ACC112 (cell line): ENCODE measurements at regions not wholly inside any gene's neighbourhood (a gene's known extent, or its start where the extent isn't known, plus 50 kb on each side); places are given as distances from the start of the nearest gene placed in this dataset.

Experiments
- H2AFZ ChIP-seq: fragments of 200-600 bp; sonication (generic); one replicate; pipeline ENCODE4 v1.6.0; 2017; ENCODE audit warnings: antibody characterized with exemption, low read length; ENCODE audit not compliant: unreplicated experiment
- H3K27ac ChIP-seq: fragments of 200-600 bp; sonication (generic); 2 replicates; pipeline ENCODE4 v1.5.1; 2014; ENCODE audit warnings: low read depth, mild to moderate bottlenecking, antibody characterized with exemption, low read length, moderate library complexity
- H3K27me3 ChIP-seq: fragments of 200-600 bp; sonication (generic); 2 replicates; pipeline ENCODE4 v1.6.1; 2014; ENCODE audit warnings: mild to moderate bottlenecking, antibody characterized with exemption, low read length, moderate library complexity, mixed read lengths; ENCODE audit not compliant: insufficient read depth
- H3K36me3 ChIP-seq: fragments of 200-600 bp; sonication (generic); 2 replicates; pipeline ENCODE4 v1.6.1; 2016; ENCODE audit warnings: mild to moderate bottlenecking, antibody characterized with exemption, low read length, moderate library complexity, mixed read lengths; ENCODE audit not compliant: insufficient read depth
- H3K4me1 ChIP-seq: fragments of 200-600 bp; sonication (generic); one replicate; pipeline ENCODE4 v1.6.1; 2016; ENCODE audit warnings: low read length, mixed read lengths; ENCODE audit not compliant: insufficient read depth, unreplicated experiment, control insufficient read depth
- H3K4me3 ChIP-seq: fragments of 200-600 bp; sonication (generic); 2 replicates; pipeline ENCODE4 v1.5.1; 2014; ENCODE audit warnings: mild to moderate bottlenecking, low read depth, low read length
- H3K79me2 ChIP-seq: fragments of 200-600 bp; sonication (generic); one replicate; pipeline ENCODE4 v1.6.0; 2016; ENCODE audit warnings: low read length; ENCODE audit not compliant: control insufficient read depth, unreplicated experiment, insufficient read depth

DNA sequence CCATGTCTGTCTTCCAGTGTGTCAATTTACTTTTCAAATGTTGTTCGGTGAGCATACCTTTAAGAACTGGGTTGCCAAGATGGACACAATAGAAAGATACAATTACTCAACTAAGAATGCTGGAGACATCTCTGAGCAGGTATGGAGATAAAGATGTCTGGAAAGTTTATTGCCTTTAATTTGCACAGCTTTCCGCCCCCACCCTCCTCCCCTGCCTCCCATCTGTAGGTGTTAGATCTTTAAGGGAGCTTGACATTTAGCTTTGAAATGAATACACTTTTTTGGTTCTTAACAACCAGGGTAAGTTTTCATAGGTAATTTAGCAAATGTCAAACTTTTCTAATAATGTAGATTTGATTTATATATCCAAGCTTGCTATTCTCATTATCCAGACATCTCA, 104.4 kb downstream of the BTBD3 start:
- Histone ChIP-seq H3K36me3 (no peaks in the 10 kb centered on the region), H3K4me1 (no peaks in the 10 kb centered on the region), H2AFZ (no peak overlapping the region), H3K27ac (no peak overlapping the region), H3K79me2 (no peaks in the 10 kb centered on the region), H3K4me3 (no peak overlapping the region), H3K27me3 (no peaks in the 10 kb centered on the region)

DNA sequence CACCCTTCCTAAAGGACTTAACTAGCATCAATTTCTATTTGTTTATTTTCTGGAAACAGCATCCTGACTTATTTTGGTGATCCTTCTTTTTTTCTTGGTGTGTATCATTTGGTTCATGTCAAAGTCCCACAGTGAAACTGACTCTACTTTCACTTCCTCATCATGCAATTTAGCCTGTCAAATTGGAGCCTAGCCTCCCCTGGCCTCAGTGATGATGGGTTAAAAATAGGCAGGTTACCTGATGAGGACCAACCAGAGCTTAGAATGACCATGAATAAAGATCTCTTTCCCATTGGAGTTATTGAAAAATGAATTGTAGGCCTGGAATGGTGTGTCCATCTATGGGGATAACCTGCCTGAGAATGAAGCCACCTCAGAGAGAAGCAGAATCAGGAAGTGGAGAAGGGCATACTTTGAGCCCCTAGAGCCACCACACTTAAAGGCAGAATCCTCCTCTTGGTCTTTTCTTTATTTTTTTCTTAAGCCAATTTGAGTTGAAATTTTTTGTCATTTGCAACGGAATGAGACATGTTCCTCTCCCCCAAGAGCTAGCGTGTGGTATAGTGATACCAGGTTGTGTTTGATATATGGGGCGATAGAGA, 105.6 kb downstream of the BTBD3 start:
- no peaks in the 10 kb centered on the region for H3K27me3 ChIP-seq
- no peaks in the 10 kb centered on the region for H3K4me1 ChIP-seq
- H3K4me3 ChIP-seq: no peak overlapping the region
- H3K36me3 ChIP-seq: no peaks in the 10 kb centered on the region
- H3K79me2 ChIP-seq: no peaks in the 10 kb centered on the region
- no peak overlapping the region for H2AFZ ChIP-seq
- no peak overlapping the region for H3K27ac ChIP-seq

DNA sequence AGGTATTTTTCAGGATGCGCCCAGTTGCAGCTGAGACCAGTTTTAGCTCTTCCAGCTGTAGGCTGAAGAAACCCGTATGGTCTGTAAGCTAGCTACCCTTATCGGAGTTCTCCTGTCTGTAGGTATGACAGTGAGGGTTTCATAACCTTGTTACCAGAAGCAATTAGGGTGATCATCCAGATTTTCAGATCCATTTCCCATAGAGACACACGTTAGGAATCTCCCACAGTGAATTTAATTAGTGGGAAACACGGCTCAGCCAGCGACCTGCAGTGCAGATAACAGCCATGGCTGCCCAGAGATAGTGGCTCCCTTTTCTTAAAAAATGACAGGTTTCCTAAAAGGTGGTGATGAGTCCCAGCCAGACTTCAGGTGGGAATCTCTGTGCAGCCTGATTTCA, 111.1 kb downstream of the BTBD3 start:
- Histone ChIP-seq H3K79me2 (no peaks in the 10 kb centered on the region), H3K36me3 (no peaks in the 10 kb centered on the region), H3K27me3 (peaks cover 23% of the 10 kb centered on the region; the same call in 1 of the 2 replicates), H3K27ac (no peak overlapping the region), H3K4me3 (no peak overlapping the region), H3K4me1 (no peaks in the 10 kb centered on the region), H2AFZ (no peak overlapping the region)

DNA sequence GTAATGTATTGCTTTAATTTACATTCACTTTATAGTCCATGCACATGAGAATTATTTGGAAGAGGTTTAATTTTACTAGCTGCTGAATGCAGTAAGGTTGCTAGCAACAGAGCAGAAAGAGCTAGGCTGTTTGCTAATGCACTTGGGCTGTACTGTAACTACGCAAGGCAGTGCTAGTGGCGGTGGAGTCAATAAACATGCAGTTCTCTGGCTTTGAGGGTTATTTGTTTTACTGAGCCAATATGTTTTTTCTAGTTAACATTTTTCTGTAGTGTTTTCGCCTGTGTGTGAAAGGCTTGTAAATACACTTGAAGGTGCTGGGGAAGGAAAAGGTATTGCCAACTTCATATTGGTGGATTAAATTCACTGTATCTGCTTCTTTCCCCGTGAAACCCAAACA, 112.8 kb downstream of the BTBD3 start:
- no peaks in the 10 kb centered on the region for H3K4me1 ChIP-seq
- no peak overlapping the region for H3K4me3 ChIP-seq
- no peaks in the 10 kb centered on the region for H3K36me3 ChIP-seq
- no peak overlapping the region for H3K27ac ChIP-seq
- no peaks in the 10 kb centered on the region for H3K79me2 ChIP-seq
- no peak overlapping the region for H2AFZ ChIP-seq
- peaks cover 24% of the 10 kb centered on the region; the same call in 1 of the 2 replicates for H3K27me3 ChIP-seq

DNA sequence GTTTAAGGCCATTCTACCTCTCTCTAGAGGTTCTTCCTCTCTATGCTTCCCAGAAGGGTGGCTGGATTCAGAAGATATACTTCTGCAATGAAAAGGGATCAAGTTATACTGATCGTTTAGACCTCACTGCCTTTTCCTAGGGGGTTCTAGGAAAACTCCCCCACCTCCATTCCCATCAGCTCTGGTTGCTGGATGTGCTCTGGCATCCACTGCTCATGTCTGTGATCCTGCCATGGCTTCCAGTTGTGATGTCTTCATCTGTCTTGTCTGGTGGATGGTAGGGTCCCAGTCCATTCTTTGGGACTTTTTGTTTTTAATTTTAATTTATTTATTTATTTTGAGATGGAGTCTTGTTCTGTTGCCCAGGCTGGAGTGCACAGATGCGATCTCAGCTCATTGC, 118.4 kb downstream of the BTBD3 start:
- H2AFZ ChIP-seq: no peak overlapping the region
- H3K27ac ChIP-seq: no peak overlapping the region
- H3K4me1 ChIP-seq: no peaks in the 10 kb centered on the region
- no peak overlapping the region for H3K4me3 ChIP-seq
- H3K27me3 ChIP-seq: peaks cover 10% of the 10 kb centered on the region; the same call in 1 of the 2 replicates
- no peaks in the 10 kb centered on the region for H3K79me2 ChIP-seq
- no peaks in the 10 kb centered on the region for H3K36me3 ChIP-seq

DNA sequence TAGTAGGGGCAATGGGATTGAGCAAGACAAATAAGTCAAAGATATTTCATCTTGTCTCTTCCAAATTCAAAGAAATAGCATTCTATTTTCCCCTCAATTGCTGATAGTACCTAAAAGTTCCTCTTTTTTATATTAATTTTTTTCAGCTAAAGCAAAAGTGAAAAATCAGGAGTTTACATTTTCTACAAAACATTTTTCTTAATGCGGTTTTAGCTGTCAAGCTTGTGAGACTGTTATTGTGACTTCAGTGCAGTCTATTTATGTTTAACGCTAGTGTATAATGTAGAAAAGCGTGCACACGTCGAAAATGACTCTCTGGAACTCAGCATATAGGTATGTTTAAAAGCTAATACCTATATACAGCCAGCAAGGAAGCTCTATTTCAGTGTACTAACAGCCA, 119.8 kb downstream of the BTBD3 start:
- H2AFZ ChIP-seq: no peak overlapping the region
- H3K27me3 ChIP-seq: peaks cover 7% of the 10 kb centered on the region; the same call in 1 of the 2 replicates
- H3K27ac ChIP-seq: no peak overlapping the region
- H3K36me3 ChIP-seq: no peaks in the 10 kb centered on the region
- H3K4me3 ChIP-seq: no peak overlapping the region
- H3K4me1 ChIP-seq: no peaks in the 10 kb centered on the region
- H3K79me2 ChIP-seq: no peaks in the 10 kb centered on the region

DNA sequence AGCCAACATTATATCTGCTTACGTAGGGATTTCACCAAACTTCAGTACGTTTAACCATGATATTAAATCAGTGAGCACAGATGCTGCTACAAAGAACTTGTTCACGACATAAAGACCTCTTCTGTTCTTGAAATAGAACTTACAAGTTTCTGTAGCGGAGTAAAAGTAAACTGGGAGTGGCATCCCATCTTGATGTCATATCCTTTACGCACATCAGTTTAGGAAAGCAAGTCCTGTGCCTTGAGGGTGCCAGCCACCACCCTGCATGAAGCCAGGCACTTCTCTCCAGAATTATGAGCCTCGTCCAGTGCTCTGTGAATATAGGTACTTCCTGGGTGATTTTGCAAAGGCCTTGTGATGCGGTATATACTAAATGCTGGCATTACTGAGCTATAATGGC, 122.6 kb downstream of the BTBD3 start:
- Histone ChIP-seq H2AFZ (no peak overlapping the region), H3K36me3 (no peaks in the 10 kb centered on the region), H3K79me2 (no peaks in the 10 kb centered on the region), H3K4me3 (no peak overlapping the region), H3K27ac (no peak overlapping the region), H3K27me3 (no peaks in the 10 kb centered on the region), H3K4me1 (no peaks in the 10 kb centered on the region)

DNA sequence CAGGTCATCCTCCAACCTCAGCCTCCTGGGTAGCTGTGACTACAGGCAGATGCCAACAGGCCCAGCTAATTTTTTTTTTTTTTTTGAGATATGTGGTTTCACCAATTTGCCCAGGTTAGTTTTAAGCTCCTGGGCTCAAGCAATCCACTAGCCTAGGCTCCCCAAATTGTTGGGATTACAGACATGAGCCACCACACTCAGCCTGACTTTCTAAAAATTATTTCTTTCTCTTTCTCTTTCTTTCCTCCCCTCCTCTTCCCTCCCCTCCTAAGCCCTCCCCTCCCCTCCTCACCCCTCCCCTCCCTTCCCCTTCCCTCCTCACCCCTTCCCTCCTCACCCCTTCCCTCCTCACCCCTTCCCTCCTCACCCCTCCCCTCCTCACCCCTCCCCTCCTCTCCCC, 127.3 kb downstream of the BTBD3 start:
- no peak overlapping the region for H2AFZ ChIP-seq
- H3K4me3 ChIP-seq: no peak overlapping the region
- H3K4me1 ChIP-seq: peaks cover 15% of the 10 kb centered on the region
- H3K27me3 ChIP-seq: no peaks in the 10 kb centered on the region
- H3K79me2 ChIP-seq: no peaks in the 10 kb centered on the region
- no peak overlapping the region for H3K27ac ChIP-seq
- H3K36me3 ChIP-seq: no peaks in the 10 kb centered on the region

DNA sequence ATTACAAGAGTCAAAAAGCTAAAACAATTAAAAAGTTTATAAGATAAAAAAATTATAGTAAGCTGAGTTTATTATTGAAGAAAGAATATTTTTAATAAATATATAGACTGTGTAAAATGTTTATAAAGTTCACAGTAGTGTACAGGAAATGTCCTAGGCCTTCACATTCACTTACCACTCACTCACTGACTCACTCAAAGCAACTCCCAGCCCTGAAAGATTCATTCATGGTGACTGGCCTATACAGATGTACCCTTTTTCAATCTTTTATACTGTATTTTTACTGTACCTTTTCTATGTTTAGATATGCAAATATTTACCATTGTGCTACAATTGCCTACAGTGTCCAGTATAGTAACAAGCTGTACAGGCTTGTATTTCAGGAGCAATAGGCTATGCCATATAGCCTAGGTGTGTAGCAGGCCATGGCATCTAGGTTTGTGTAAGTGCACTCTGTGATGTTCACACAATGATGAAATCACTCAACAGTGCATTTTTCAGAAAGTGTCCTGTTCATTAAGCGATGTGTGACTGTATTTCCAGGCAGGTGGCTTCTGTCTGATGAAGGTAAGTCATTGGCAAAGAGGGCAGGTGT, 130.2 kb downstream of the BTBD3 start:
- no peak overlapping the region for H2AFZ ChIP-seq
- H3K36me3 ChIP-seq: no peaks in the 10 kb centered on the region
- H3K27me3 ChIP-seq: no peaks in the 10 kb centered on the region
- peaks cover 15% of the 10 kb centered on the region for H3K4me1 ChIP-seq
- no peak overlapping the region for H3K27ac ChIP-seq
- H3K79me2 ChIP-seq: no peaks in the 10 kb centered on the region
- no peak overlapping the region for H3K4me3 ChIP-seq

DNA sequence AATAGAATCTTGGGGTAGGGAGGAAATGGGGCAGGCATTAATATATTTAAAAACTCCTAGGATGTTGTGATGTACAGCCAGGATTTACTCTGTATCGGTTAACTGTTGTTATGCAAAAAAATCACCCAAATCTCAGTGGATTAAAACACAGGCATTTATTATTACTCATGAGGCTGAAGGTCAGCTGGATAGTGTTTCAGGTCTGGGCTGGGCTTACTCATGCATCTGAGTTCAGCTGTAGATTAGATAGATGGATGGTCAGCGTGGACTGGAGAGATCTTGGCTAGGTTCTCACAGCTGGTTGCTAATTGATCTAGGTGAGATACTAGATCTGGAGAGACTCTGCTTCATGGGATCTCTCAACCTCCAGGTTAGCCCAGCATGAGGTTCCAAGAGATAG, 131.4 kb downstream of the BTBD3 start:
- Histone ChIP-seq H3K4me1 (peaks cover 20% of the 10 kb centered on the region), H3K27ac (no peak overlapping the region), H3K79me2 (no peaks in the 10 kb centered on the region), H3K36me3 (no peaks in the 10 kb centered on the region), H2AFZ (no peak overlapping the region), H3K4me3 (no peak overlapping the region), H3K27me3 (no peaks in the 10 kb centered on the region)
